ENCODE measurements at regions not wholly inside any gene's neighbourhood (a gene's known extent, or its start where the extent isn't known, plus 50 kb on each side); places are given as distances from the start of the nearest gene placed in this dataset.

DNA sequence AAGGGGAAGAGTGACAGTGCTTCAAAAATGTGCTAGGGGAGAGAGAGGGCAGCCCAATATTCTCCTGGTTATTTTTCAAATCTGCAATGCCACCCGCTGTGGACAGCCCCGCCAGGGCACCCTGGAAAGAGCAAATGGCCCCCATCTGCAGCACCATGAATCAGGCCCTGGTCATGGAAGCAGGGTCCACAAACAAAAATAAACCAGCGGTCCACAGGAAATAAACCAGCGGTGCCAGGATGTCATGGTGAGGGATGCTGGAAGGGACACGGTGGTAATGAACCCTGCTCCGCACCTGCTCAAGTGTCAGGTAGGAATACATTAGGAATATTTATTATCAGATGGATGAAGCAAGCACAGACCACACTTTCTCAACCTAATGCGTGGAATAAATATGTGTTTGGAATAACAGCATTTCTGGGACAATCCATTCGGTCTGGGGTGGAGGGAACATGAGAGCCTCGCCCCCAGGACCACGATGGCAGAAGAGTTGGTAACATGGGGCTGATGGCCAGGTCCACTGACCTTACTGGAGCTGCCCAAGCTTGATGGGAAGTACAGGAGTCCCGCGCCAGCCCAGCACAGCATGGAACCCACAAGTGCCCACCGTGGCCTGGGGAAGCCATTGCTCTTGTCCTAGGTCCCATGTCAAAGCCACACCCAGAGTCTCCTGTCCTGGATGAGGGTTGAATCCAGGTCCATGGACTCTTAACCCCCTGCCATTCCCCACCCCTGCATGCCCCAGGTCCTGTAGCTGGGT lies 181.7 kb downstream of the BRD1 start:
- POLR2A ChIA-PET: no interaction called here
- DNase-seq (ENCODE audit: low read depth, low spot score) (no peak), ATAC-seq (no peak)
- H3K27ac ChIP-seq (ENCODE audit: low read length): no peak overlapping the region
- no peaks in the 10 kb centered on the region; the same call in 1 of the 2 replicates for H3K27me3 ChIP-seq (ENCODE audit: control insufficient read depth, insufficient read depth, low read length)
- BruUV-seq (replicated peaks): no TSS peak
- no peaks in the 10 kb centered on the region for H3K9me3 ChIP-seq (ENCODE audit: control insufficient read depth, insufficient read depth, low read depth, low read length)
- no peaks in the 10 kb centered on the region for H3K4me1 ChIP-seq (ENCODE audit: control insufficient read depth, insufficient read depth, low read length)
- no peak overlapping the region for H3K4me3 ChIP-seq (ENCODE audit: low read depth in 2 of 2, low read length in 2 of 2)
- TF ChIP-seq TCF7L2 (IDR thresholded peaks at IDR 0.05; ENCODE audit: low read depth, low read length) (no peak), POLR2AphosphoS5 (IDR thresholded peaks at IDR 0.05; ENCODE audit: low read depth, low read length) (no peak), SIN3A (IDR thresholded peaks at IDR 0.05; ENCODE audit: borderline replicate concordance, insufficient read depth, low read depth, low read length) (no peak)
- TF ChIP-seq, protein P1, sequence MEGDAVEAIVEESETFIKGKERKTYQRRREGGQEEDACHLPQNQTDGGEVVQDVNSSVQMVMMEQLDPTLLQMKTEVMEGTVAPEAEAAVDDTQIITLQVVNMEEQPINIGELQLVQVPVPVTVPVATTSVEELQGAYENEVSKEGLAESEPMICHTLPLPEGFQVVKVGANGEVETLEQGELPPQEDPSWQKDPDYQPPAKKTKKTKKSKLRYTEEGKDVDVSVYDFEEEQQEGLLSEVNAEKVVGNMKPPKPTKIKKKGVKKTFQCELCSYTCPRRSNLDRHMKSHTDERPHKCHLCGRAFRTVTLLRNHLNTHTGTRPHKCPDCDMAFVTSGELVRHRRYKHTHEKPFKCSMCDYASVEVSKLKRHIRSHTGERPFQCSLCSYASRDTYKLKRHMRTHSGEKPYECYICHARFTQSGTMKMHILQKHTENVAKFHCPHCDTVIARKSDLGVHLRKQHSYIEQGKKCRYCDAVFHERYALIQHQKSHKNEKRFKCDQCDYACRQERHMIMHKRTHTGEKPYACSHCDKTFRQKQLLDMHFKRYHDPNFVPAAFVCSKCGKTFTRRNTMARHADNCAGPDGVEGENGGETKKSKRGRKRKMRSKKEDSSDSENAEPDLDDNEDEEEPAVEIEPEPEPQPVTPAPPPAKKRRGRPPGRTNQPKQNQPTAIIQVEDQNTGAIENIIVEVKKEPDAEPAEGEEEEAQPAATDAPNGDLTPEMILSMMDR (IDR thresholded peaks at IDR 0.05): no peak
- TF ChIP-seq, protein P2, sequence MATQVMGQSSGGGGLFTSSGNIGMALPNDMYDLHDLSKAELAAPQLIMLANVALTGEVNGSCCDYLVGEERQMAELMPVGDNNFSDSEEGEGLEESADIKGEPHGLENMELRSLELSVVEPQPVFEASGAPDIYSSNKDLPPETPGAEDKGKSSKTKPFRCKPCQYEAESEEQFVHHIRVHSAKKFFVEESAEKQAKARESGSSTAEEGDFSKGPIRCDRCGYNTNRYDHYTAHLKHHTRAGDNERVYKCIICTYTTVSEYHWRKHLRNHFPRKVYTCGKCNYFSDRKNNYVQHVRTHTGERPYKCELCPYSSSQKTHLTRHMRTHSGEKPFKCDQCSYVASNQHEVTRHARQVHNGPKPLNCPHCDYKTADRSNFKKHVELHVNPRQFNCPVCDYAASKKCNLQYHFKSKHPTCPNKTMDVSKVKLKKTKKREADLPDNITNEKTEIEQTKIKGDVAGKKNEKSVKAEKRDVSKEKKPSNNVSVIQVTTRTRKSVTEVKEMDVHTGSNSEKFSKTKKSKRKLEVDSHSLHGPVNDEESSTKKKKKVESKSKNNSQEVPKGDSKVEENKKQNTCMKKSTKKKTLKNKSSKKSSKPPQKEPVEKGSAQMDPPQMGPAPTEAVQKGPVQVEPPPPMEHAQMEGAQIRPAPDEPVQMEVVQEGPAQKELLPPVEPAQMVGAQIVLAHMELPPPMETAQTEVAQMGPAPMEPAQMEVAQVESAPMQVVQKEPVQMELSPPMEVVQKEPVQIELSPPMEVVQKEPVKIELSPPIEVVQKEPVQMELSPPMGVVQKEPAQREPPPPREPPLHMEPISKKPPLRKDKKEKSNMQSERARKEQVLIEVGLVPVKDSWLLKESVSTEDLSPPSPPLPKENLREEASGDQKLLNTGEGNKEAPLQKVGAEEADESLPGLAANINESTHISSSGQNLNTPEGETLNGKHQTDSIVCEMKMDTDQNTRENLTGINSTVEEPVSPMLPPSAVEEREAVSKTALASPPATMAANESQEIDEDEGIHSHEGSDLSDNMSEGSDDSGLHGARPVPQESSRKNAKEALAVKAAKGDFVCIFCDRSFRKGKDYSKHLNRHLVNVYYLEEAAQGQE (IDR thresholded peaks at IDR 0.05; ENCODE audit: insufficient read depth in 1 of 2, low read depth in 2 of 2, low read length in 1 of 2): no peak
- CTCF ChIA-PET: no interaction called here
- no peaks in the 10 kb centered on the region for H3K36me3 ChIP-seq (ENCODE audit: control insufficient read depth, insufficient read depth, low read length)
- intact Hi-C loops (cut with micrococcal nuclease; ENCODE audit: unreplicated experiment) (no loop called here), in situ Hi-C loops (cut with HindIII; ENCODE audit: low pct_unique_long_range_greater_than_20kb, low sequenced_read_pairs) (no loop called here)

DNA sequence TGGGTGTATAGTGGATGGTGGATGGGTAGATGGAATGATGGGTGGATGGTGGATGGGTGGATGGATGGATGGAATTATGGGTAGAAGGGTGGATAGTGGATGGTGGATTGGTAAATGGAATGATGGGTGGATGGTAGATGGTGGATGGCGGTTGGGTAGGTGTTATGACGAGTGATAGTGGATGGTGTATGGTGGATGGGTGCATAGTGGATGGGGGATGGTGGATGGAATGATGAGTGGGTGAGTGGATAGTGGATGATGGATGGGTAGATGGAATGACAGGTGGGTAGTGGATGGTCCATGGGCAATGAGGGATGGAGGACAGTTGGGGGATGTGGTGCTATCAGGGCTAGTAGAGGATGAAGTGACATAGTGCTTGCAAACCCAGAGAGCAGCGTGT lies 182.4 kb downstream of the BRD1 start:
- no peak for DNase-seq (ENCODE audit: low read depth, low spot score)

More for the DNA sequence above, 182.4 kb downstream of the BRD1 start:
- ChIA-PET CTCF (no interaction called here), POLR2A (no interaction called here)
- H3K27ac ChIP-seq (ENCODE audit: low read length): no peak overlapping the region
- intact Hi-C loops (cut with micrococcal nuclease; ENCODE audit: unreplicated experiment) (no loop called here), in situ Hi-C loops (cut with HindIII; ENCODE audit: low pct_unique_long_range_greater_than_20kb, low sequenced_read_pairs) (no loop called here)
- no peak for ATAC-seq
- H3K36me3 ChIP-seq (ENCODE audit: control insufficient read depth, insufficient read depth, low read length): no peaks in the 10 kb centered on the region
- no peaks in the 10 kb centered on the region for H3K9me3 ChIP-seq (ENCODE audit: control insufficient read depth, insufficient read depth, low read depth, low read length)
- TF ChIP-seq POLR2AphosphoS5 (IDR thresholded peaks at IDR 0.05; ENCODE audit: low read depth, low read length) (no peak), SIN3A (IDR thresholded peaks at IDR 0.05; ENCODE audit: borderline replicate concordance, insufficient read depth, low read depth, low read length) (no peak), TCF7L2 (IDR thresholded peaks at IDR 0.05; ENCODE audit: low read depth, low read length) (no peak)
- TF ChIP-seq, protein P1 (IDR thresholded peaks at IDR 0.05): no peak
- TF ChIP-seq, protein P2 (IDR thresholded peaks at IDR 0.05; ENCODE audit: insufficient read depth in 1 of 2, low read depth in 2 of 2, low read length in 1 of 2): no peak
- BruUV-seq (replicated peaks): no TSS peak
- no peak overlapping the region for H3K4me3 ChIP-seq (ENCODE audit: low read depth in 2 of 2, low read length in 2 of 2)
- no peaks in the 10 kb centered on the region; the same call in 1 of the 2 replicates for H3K27me3 ChIP-seq (ENCODE audit: control insufficient read depth, insufficient read depth, low read length)
- H3K4me1 ChIP-seq (ENCODE audit: control insufficient read depth, insufficient read depth, low read length): no peaks in the 10 kb centered on the region

Data from Panc1 (cell line).